Omental fat pad (tissue), 3 donors: ENCODE measurements at regions not wholly inside any gene's neighbourhood (a gene's known extent, or its start where the extent isn't known, plus 50 kb on each side); places are given as distances from the start of the nearest gene placed in this dataset.

ENCODE experiments used
- ATAC-seq: fragments of 150-250 bp; one replicate; pipeline ENCODE4 v1.9.1; 2016; ENCODE audit warnings: mild to moderate bottlenecking, moderate library complexity; ENCODE audit not compliant: low FRiP score
- DNase-seq: peaks from one replicate; pipeline ENCODE4 v3.0.0-alpha.2; 2019; ENCODE audit warnings: low spot score
- CTCF ChIP-seq, 3 donors: fragments of 450-650 bp; IDR thresholded peaks; one replicate each; pipeline ENCODE4 v1.5.1; 2016 to 2017; ENCODE audit warnings: antibody characterized with exemption in 3 of 3, mild to moderate bottlenecking in 3 of 3, moderate library complexity in 2 of 3

GRCh38 chr4:138513535-138513934 lies 271.4 kb upstream of the SLC7A11 start:
- ATAC-seq: no peak

GRCh38 chr4:138512756-138513155 lies 270.6 kb upstream of the SLC7A11 start:
- no peak for DNase-seq
- TF ChIP-seq CTCF (IDR thresholded peaks at IDR 0.05): no peak
- no peak for ATAC-seq

More at GRCh38 chr4:138513535-138513934, 271.4 kb upstream of the SLC7A11 start:
- no peak for TF ChIP-seq CTCF (IDR thresholded peaks at IDR 0.05)
- no peak for DNase-seq

- ATAC-seq (no peak), DNase-seq (no peak)
- TF ChIP-seq CTCF (IDR thresholded peaks at IDR 0.05): no peak
Observed at GRCh38 chr4:138510053-138510452, 267.9 kb upstream of the SLC7A11 start.

GRCh38 chr4:138509346-138509745 lies 267.2 kb upstream of the SLC7A11 start:
- ATAC-seq: no peak
- no peak for TF ChIP-seq CTCF (IDR thresholded peaks at IDR 0.05)

GRCh38 chr4:138507522-138507921 lies 265.4 kb upstream of the SLC7A11 start:
- TF ChIP-seq CTCF (IDR thresholded peaks at IDR 0.05): no peak
- no peak for DNase-seq
- peak; percentile 59 for ATAC-seq

More at GRCh38 chr4:138509346-138509745, 267.2 kb upstream of the SLC7A11 start:
- DNase-seq: no peak

- TF ChIP-seq CTCF (IDR thresholded peaks at IDR 0.05): no peak
- ATAC-seq: no peak
- DNase-seq: no peak
Observed at GRCh38 chr4:138501614-138502013, 259.5 kb upstream of the SLC7A11 start.

- TF ChIP-seq CTCF (IDR thresholded peaks at IDR 0.05): no peak
- DNase-seq (no peak), ATAC-seq (no peak)
Observed at GRCh38 chr4:138500869-138501268, 258.7 kb upstream of the SLC7A11 start.
